ENCODE measurements at regions not wholly inside any gene's neighbourhood (a gene's known extent, or its start where the extent isn't known, plus 50 kb on each side); places are given as distances from the start of the nearest gene placed in this dataset.

- no peak for DNase-seq (ENCODE audit: low read depth)
Observed at GRCh38 chr7:95718577-95719410, 53.6 kb upstream of the DYNC1I1 start.

- no peak for DNase-seq (ENCODE audit: low read depth)
Observed at GRCh38 chr7:95716357-95717122, 55.8 kb upstream of the DYNC1I1 start.

DNA sequence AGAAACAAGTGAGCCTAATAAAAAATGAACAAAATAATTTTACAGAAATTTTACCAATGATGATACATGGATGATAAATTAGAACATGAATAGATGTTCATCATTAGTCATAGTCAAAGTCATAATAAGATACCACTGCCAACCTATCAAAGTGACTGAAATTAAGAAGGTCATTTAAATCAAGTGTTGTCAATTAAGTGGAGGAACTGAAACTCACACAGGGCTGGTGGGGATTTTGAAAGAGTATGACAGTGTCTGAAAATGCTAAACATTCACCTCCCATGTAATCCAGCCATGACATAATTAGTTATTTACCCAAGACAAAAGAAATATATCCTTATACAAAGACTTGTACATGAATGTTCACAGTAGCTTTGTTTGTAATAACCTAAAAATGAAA is 57.1 kb upstream of the DYNC1I1 start:
- no peak for DNase-seq (ENCODE audit: low read depth)

DNA sequence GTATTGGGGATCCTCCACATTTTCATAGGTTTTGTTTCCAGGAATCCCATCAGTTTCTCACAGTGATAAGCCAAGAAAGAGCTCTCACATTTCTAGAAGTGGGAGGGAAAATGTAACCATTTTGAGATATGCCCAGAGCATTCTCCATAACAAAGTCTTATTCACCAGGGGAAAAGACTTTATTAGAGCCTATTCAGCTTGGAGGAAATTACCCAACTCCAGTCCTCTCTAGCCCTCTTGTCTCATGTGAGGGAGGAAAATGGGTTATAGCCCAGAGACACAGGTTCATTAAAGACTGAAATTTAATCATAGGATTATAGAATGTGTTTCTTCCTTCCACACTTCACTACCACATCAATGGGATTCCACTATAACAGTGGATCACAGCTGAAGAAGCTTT is 61.6 kb upstream of the DYNC1I1 start:
- no peak for DNase-seq (ENCODE audit: low read depth)

DNA sequence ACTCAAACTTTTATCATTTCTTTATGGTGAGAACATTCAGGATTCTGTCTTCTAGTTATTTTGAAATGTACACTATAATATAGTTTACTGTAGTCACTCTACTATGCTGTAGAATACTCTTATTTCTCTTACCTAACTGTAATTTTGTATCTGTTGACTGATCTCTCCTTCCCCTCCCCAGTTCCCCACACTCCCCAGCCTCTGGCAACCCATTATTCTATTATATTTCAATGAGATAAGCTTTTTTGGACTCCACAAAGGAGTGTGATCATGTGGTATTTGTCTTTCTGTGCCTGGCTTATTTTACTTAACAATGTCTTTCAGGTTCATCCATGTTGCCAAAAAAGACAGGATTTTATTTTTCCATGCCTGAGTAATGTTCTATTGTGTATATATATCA is 71.4 kb upstream of the DYNC1I1 start:
- DNase-seq (ENCODE audit: low read depth) = no peak

DNA sequence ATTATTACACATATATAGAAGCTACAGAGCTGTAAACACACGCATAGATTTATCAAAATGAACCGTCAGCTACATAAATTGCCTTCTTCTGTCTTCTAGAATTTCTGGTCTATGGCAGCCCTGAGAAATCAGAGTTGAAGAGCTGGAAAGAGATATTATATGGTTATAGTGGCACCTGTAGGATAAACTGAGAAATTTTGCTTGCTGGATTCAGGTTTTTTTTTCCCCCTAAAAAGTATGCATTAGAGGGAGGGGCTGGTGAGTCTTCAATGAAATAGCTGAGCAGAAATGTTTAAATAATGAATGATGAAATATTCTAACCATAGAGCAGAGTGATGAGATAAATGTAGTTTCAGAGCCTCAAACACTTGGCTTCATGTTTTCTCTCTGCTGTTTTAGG is 78.0 kb upstream of the DYNC1I1 start:
- no peak for DNase-seq (ENCODE audit: low read depth)

DNA sequence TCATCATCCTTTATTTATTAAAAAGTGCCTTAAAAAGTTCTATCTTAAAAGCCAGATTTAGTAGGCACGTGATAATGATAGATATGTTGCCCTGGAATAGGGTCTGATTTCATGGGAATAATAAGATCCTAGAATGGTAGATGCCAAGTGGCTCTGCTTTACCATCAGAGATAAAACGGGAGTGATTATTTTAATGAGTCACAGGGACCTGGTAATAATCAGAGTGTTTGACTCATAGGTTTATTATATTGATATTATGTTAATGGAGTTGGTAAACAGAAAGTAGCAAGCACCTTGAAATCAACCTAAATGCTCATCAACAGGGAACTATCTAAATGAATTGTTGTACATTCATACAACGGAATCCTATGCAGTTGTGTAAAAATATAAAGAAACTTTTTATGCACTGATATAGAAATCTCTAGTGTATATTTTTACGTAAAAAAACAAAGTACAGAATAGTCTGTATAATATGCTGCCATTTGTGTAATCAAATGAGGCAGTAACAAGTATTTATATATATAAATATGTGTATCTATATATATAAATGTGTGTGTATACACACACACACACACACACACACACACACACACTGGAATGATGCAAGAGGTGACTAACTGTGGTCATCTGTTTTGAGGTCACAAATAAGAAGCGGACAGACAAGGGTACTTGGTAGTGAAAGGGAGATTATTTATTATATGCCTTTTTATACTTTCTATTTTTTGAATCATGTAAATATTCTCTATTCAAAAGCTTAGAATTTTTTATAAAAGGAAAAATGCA is 78.6 kb upstream of the DYNC1I1 start:
- DNase-seq (ENCODE audit: low read depth) = no peak

DNA sequence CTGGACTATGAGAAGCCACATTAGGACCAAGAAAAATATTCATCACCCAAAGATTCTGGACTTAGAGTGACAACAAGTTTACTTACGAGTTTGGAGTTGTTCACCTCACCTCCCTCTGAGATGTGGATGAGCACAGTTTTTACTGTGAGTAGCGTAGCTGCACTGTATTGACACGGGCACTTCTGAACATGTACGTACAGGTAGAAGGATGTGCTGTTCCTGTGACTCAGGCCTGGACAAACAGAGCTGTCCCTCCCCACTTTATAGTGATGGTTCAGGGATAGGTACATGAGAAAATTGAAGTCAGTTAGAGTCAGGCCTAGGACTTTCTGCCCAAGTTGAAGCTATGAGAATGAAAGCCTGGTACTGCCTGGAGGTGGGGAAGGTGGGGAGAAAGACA is 80.9 kb upstream of the DYNC1I1 start:
- no peak for DNase-seq (ENCODE audit: low read depth)

GRCh38 chr7:95690367-95690947 is 81.9 kb upstream of the DYNC1I1 start:
- DNase-seq (ENCODE audit: low read depth) = peak; percentile 15

GRCh38 chr7:95688931-95689495 is 83.3 kb upstream of the DYNC1I1 start:
- no peak for DNase-seq (ENCODE audit: low read depth)

DNA sequence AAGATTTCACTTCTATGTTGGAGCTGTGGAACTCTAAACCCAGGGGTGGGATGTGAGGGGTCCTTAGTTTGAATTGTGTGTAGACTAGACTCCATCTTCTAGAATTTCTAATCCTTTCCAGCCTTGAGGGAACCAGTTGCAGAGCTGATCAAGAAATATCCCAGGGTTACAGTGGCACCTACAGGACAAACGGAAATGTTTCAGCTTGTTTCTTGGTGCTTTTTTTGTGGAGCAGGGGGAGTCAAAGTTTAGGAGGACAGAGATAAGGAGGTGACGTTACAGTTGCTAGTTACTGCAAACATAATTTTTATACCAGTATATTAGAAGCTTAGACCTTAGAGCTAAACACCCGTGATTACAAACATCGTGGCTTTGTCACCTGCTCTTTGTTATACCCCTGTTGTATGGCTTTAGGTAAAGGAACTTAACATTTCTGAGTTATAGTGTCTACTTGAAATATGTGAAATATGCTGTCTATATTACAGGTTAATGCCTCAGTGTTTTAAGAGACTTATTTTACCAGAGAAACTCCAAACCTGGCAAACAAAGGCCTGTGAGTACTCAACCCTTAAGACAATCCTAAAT is 84.5 kb upstream of the DYNC1I1 start:
- DNase-seq (ENCODE audit: low read depth) = no peak

GRCh38 chr7:95686109-95686508 is 86.2 kb upstream of the DYNC1I1 start:
- DNase-seq (ENCODE audit: low read depth) = peak; percentile 7

GRCh38 chr7:95684505-95684904 is 87.8 kb upstream of the DYNC1I1 start:
- no peak for DNase-seq (ENCODE audit: low read depth)

GRCh38 chr7:95684037-95684436 is 87.7 kb upstream of the PDK4 start:
- DNase-seq (ENCODE audit: low read depth) = peak; percentile 13

GRCh38 chr7:95682913-95683312 is 86.6 kb upstream of the PDK4 start:
- no peak for DNase-seq (ENCODE audit: low read depth)

DNA sequence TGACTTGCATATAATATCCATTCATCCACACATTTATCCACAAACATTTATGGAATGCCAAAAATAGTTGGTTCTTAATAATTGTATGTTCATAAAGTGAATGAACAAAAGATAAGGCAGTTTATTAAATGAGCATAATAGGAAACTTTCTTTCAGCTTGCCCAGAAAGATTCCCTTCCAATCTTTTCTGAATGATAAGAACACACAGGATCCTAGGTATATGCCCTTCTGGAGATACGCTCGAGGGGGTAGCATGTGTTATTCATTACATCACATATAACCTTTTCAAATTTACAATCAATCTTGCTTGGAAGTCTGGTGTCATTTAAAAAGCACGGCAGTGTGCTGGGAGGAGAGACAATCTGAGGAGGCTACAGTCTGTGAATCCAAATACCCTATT is 80.4 kb upstream of the PDK4 start:
- DNase-seq (ENCODE audit: low read depth) = no peak

GRCh38 chr7:95675632-95676031 is 79.3 kb upstream of the PDK4 start:
- no peak for DNase-seq (ENCODE audit: low read depth)

- DNase-seq (ENCODE audit: low read depth) = no peak
Observed at GRCh38 chr7:95675016-95675415, 78.7 kb upstream of the PDK4 start.

- no peak for DNase-seq (ENCODE audit: low read depth)
Observed at GRCh38 chr7:95674101-95674500, 77.8 kb upstream of the PDK4 start.

- no peak for DNase-seq (ENCODE audit: low read depth)
Observed at GRCh38 chr7:95672434-95672833, 76.1 kb upstream of the PDK4 start.

GRCh38 chr7:95669513-95669912 is 73.2 kb upstream of the PDK4 start:
- DNase-seq (ENCODE audit: low read depth) = no peak
